GM18868 (cell line): ENCODE measurements at regions not wholly inside any gene's neighbourhood (a gene's known extent, or its start where the extent isn't known, plus 50 kb on each side); places are given as distances from the start of the nearest gene placed in this dataset.

Experiments used
- ATAC-seq: cut with Tn5 transposase; IDR thresholded peaks from one replicate; pipeline ENCODE4 v1.9.1; 2021; ENCODE audit warnings: mild to moderate bottlenecking, moderate library complexity; ENCODE audit not compliant: unreplicated experiment

- no peak for ATAC-seq
Measured at GRCh38 chr18:78898066-78898465, 81.6 kb upstream of the SALL3 start.

GRCh38 chr18:78898635-78899034 is 81.0 kb upstream of the SALL3 start:
- no peak for ATAC-seq

GRCh38 chr18:78899241-78899640 is 80.4 kb upstream of the SALL3 start:
- ATAC-seq: no peak

DNA sequence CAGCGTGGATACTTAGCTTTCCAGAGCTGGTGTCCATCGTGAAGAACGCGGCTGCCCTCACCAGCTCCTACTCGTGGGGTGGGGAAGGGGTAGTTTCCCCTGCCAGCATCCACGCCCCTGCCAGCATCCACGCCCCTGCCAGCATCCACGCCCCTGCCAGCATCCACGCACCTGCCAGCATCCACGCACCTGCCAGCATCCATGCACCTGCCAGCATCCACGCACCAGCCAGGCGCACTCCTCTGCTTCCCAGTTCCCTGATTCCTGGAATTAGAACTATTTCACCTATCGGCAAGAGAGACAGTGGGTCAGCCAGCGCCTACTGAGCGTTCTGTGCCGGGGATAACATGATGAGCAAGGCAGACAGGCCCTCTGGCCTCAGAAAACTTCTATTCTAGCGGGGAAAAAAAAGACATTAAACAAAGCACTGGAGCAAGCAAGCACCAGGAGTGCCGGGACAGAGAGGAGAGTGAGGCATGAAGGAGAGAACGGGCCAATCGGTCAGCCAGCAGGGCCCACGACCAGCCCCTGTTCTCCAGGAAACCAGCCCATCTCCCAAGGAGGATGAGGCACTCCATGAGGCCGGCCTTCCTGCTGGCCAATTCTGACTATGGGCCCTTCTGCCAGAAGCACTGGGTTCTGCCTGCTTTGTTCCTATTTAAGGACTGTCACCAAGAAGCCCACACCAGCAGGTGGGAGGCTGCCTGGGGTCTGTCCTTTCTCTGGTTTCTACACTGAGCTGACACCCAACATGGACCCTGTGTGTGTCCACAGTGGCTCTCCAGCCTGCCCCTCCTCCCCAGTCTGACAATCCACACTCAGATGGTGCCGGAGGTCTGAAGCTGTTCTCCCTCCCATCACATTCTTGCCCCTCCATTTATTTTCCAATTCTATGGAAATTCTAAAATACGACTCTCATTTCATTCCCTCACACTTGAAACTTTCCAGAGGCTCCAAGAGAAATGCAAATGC is 78.4 kb upstream of the SALL3 start:
- ATAC-seq: no peak

DNA sequence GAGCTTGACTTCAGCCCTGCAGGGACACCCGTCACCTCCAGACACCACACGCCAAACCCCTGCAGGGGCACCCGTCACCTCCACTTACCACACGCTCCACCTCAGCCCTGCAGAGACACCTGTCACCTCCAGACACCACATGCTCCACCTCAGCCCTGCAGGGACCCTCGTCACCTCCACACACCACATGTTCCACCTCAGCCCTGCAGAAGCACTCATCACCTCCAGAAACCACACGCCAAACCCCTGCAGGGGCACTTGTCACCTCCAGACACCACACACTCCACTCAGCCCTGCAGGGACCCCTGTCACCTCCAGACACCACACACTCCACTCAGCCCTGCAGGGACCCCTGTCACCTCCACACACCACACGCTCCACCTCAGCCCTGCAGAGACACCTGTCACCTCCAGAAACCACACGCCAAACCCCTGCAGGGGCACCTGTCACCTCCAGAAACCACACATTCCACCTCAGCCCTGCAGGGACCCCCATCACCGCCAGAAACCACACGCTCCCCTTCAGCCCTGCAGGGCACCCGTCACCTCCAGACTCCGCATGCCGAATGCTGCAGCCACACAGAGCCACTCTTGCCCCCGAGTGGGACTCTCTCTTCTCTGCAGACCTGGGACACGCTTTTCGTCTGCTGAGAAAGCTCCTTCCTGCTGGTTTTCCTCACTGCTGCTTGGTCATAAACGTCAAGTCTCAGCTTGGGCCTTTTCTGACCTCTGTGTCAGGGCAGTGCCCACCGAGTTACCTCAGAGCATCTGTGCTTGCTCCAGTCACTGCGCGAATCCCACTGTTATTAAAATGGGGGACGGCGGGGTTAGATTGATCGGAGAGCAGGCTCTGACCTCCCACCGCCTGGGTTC is 77.5 kb upstream of the SALL3 start:
- no peak for ATAC-seq

DNA sequence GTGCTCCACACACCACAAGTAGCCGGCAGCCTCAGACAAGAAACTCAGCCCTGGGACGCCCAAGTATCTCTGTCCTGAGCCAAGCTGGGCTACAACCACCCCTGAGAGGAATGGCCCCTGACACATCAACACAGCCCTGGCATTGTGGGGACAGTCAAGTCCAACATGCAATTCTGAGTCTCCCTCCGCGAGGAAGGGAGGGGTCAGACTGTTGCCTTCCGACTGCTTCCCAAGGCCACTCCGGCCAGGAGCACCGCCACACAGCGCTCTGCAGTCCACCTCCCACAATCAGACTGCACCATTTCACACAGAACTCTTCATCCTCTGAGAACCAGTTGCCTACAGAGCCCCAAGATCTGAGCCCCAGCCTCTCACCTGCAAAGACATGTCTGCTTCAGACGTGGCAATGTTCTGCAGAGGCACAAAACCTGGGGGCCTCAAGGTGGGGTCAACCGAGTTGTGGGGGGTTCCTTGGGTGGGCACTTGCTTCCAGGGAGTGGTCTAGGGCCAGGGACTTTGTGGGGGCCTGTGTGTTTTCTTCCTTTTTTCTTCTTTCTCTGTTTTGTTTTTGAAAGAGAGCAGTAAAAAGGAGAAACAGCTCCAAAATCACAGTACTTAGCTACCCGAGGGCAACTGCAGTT is 76.7 kb upstream of the SALL3 start:
- ATAC-seq: no peak

DNA sequence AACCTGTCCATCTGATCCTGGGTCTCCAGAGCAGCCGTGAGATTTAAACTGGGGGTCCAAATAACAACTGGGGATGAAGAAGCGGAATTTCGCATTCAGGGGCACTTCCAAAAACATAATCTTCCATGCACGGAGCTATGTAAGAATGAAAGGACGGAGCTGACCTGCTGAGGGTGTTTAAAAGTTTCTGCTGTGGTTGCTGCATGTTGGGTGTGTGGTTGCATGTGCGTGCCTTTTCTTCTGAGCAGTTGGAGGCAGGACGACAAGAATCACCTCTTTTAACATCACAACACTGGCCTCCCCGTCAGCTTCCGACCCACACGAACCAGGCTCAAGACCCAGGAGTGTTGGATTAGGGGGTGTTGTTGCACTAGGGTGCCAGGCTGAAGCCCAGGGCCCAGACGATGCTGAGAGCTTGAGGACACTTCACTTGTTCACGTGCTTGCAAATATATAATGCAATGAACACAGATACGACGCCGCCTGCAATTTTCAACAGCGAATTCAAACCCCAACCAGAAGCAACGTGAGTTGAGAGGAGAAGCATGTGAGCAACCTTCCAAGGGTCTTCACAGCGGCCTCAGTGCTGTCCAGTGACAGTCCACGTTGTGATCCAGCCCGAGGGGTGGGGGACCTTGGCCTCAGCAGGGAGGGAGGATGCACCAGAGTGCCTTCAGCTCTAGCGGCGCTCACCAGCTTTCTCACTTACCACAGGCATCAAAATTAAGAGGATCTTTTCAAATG is 76.0 kb upstream of the SALL3 start:
- ATAC-seq: no peak

DNA sequence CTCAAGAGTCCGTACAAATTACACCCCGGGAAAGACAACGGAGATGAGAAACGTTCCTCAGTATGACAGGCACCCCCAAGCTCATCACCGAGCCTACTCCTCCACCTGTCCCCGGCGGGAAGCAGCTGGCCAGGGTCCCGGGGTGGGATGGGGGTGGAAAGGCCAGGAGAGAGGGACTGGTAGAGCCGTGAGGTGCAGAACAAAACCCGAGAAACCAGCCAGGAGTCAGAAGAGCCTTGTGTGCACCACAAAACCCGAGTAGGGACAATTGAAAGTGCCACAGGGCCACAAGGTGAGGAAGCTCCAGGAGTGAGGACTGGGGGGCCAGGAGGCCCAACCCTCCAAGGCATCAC is 75.5 kb upstream of the SALL3 start:
- no peak for ATAC-seq

GRCh38 chr18:78905334-78905733 is 74.3 kb upstream of the SALL3 start:
- no peak for ATAC-seq

GRCh38 chr18:78906066-78906465 is 73.6 kb upstream of the SALL3 start:
- ATAC-seq: no peak

DNA sequence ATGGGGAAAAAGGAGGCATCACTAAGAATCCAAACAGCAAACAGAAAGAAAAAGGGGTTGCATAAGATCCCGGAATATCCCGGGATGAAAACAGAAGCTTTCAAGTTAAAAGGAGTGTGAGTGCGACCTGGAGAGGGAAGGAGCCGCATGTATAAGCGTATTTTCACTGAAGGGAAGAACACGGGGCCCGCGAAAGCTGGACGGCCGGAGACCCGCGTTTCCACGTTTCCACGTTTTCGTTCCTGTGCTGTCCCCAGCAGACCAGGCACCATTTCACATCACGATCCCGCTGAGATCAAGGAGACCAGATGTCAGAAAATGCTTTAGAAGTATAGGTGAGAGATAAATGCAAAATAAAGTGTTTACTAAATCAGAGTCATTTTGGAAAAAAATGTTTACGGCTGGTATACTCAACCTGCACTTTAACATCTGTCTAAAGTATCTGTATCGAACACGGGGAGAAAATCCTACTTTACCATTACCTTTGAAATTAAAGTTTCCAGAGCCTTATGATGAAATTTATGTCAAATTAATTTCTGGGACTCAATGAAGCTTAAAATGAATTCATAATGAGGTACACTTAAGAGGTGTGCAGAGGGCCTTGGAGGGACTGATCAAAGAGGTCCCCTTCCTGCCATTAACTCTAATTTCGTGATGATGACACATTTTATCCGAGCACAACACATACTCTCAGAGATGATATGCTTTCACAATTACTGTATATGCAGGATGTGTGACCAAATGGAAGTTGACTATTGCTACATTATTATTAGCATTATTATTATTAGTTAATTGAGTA is 71.0 kb upstream of the SALL3 start:
- no peak for ATAC-seq

DNA sequence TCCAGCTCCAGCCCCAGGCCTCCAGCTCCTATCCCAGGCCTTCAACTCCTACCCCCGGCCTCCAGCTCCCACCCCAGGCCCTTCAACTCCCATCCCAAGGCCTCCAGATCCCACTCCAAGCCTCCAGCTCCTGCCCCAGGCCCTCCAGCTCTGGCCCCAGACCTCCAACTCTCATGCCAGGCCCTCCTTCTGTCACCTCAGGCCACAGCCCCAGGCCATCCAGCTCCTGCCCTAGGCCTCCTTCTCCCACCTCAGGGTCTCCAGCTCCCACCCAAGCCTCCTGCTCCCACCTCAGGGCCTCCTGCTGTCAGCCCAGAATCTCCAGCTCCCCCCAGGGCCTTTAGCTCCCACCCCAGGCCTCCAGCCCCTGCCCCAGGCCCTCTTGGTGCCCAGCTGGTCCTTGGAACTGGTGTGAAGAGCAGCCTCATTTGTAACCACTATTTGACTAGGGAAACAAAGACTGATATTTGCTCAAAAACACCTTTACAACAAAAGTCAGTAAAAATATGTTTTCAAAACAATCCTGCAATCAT is 67.8 kb upstream of the SALL3 start:
- ATAC-seq: no peak

DNA sequence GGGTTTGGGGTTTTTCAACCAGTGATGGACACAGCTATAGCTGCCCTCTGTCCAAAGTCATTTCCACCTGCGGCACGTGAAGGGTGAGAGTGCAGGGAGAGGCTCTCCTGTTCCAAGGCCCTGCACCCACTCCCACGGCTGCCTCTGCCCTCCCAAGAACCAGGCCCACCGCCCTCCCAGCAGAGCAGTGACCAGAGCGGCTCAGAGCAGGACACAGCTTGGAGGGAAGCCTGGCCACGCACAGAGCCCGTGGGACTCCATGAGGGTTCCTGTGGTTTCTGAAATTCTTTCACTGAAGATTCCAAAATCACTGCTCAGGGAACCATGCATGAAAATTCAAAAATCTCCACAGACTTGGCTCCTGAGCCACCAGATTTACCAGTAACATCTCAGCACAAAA is 67.3 kb upstream of the SALL3 start:
- no peak for ATAC-seq

DNA sequence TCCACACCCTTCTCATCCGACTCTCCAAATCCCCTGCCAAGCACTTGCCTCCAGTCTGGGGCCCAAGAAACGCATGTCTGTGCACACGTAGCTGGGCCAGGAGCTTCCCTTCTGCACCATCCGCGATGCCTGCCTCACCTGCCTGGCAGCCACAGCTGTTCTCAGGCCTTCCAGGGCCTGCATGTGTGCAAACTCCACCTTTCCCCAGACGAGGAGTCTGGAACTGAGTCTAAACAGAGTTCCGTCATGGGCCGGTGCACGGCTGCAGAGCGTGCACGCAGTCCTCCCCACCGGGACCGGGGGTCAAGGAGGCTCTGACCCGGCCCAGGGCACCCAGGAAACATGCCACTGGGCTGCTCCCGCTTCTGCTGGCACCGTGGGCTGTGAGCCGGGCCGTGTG is 66.8 kb upstream of the SALL3 start:
- no peak for ATAC-seq

DNA sequence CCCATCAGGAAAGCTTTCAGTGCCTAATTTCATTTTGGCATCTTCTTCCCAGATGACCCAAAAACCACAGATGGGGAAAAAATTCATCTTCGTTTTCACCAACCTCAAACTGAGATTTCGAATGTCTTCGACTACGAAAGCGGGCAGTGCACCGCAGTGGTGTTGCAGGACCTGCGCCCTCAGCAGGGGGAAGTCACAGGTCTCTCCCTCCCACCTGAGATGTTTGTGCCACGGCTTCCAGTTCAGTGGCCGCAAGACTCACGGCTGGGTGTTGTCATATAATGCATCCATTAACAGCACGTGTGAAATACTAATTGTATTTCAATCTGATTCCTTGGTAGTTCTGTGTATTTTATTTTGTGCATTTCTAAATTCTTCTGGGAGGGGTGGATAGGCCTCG is 66.2 kb upstream of the SALL3 start:
- ATAC-seq: no peak

- no peak for ATAC-seq
Measured at GRCh38 chr18:78913830-78914231, 65.8 kb upstream of the SALL3 start.

DNA sequence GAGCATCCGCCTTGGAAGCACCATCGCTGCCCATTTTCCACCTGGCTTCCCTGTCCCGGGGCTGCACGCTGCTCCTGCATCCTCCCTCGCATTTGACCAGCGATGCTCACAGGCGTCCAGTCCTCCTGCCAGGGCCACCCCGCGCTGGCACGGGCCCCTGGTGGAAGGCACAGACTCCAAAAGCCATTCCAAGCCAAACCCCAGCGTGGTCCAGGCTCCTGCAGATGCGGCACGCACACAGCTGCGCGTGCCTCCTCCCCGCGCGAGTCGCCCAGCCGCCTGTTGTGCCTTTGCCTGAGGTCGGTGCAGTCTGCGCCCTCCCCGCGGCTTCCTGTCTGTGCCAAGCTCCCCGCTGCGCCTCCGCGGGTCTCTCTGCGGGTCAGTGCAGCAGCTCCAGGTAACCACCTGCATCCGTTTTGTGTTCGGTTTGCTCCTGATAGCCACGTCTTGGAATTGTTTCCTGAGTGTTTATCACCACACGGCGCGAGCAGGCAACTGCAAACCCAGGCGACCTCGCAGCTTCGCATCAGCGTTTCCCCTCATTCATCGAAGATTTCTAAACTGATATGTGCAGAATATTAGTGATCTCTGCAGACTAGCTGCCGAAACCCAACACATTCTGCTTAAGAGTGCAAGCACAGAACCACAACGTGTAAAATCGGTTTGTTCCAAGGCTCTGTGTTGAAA is 65.2 kb upstream of the SALL3 start:
- no peak for ATAC-seq

DNA sequence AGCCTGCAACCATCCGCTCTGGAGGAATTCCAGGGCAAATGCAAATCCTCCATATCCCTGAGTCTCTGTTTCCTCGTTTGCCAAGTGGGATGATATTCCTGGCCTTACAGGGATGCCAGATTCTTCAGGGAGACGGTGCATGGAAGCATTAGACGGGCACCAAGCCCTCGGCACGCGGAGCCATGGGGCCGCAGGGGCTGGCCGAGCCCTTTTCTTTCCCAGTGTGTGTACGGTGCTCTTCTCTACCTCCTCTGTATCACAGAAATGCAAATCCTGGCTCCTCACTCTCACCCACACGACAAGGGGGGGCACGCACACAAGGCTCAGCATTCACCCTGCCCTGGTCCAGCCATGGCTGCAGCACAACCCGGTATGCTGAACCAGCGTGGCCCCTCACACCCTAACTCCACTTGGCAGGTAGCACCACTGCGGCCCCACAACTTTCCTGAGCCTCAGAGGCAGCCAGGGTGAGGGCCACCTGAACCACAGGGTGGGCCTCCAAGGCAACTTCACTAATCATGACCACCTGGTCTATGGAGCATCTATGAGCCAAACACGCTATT is 64.1 kb upstream of the SALL3 start:
- ATAC-seq: no peak

DNA sequence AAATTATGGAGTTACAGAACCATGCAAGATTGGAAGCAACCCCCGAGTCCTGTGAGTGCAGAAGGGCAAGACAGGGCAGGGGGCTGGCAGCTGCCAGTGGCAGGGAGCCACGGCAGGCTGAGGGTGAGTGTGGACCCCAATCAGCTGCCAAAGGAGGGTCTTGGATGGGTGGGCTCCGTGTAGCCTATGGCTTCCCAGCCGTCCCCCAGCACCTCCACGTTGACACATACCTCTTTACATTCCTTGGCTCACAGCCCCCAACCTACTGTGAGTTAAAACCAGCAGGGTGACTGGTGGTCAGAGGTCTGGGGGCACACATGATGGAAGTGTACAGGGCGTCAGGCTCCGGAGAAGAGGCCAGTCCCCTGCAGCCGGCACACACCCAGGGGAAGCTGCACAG is 60.9 kb upstream of the SALL3 start:
- no peak for ATAC-seq
